GM19455 (cell line): ENCODE measurements at regions not wholly inside any gene's neighbourhood (a gene's known extent, or its start where the extent isn't known, plus 50 kb on each side); places are given as distances from the start of the nearest gene placed in this dataset.
"Not testable (repeated sequence)": the region's sequence is repeated elsewhere in the genome, so short reads cannot be mapped to it uniquely, and the experiment has no call there.

ENCODE experiments used
- ATAC-seq: cut with Tn5 transposase; IDR thresholded peaks from one replicate; pipeline ENCODE4 v1.9.1; 2021; ENCODE audit not compliant: unreplicated experiment

GRCh38 chr1:182331387-182331786 is 60.2 kb downstream of the GLUL start:
- no peak for ATAC-seq

GRCh38 chr1:182330303-182330702 is 61.3 kb downstream of the GLUL start:
- ATAC-seq, result no peak

- no peak for ATAC-seq
Observed at GRCh38 chr1:182329471-182329870, 62.1 kb downstream of the GLUL start.

- no peak for ATAC-seq
Observed at GRCh38 chr1:182328591-182328990, 63.0 kb downstream of the GLUL start.

- ATAC-seq, result no peak
Observed at GRCh38 chr1:182325339-182325738, 66.3 kb downstream of the GLUL start.

- not testable (repeated sequence) for ATAC-seq
Observed at GRCh38 chr1:182321532-182321931, 70.1 kb downstream of the GLUL start.

- no peak for ATAC-seq
Observed at GRCh38 chr1:182317611-182318161, 73.9 kb downstream of the GLUL start.

GRCh38 chr1:182316454-182316853 is 75.1 kb downstream of the GLUL start:
- not testable (repeated sequence) for ATAC-seq

GRCh38 chr1:182315167-182315556 is 76.4 kb downstream of the GLUL start:
- no peak for ATAC-seq

- ATAC-seq, result no peak
Observed at GRCh38 chr1:182309631-182310351, 81.8 kb downstream of the GLUL start.

- no peak for ATAC-seq
Observed at GRCh38 chr1:182308826-182309225, 82.8 kb downstream of the GLUL start.

GRCh38 chr1:182307486-182307885 is 84.1 kb downstream of the GLUL start:
- ATAC-seq, result not testable (repeated sequence)

- no peak for ATAC-seq
Observed at GRCh38 chr1:182305861-182306260, 85.7 kb downstream of the GLUL start.

GRCh38 chr1:182304627-182305026 is 87.0 kb downstream of the GLUL start:
- ATAC-seq, result no peak

- ATAC-seq, result no peak
Observed at GRCh38 chr1:182304218-182304617, 87.4 kb downstream of the GLUL start.

- ATAC-seq, result peak; percentile 88
Observed at GRCh38 chr1:182303778-182304177, 87.8 kb downstream of the GLUL start.

GRCh38 chr1:182301467-182302198 is 90.0 kb downstream of the GLUL start:
- no peak for ATAC-seq

GRCh38 chr1:182301026-182301436 is 90.6 kb downstream of the GLUL start:
- ATAC-seq, result no peak

- ATAC-seq, result no peak
Observed at GRCh38 chr1:182299728-182300616, 91.6 kb downstream of the GLUL start.

- not testable (repeated sequence) for ATAC-seq
Observed at GRCh38 chr1:182299054-182299727, 92.4 kb downstream of the GLUL start.

- ATAC-seq, result no peak
Observed at GRCh38 chr1:182297335-182297734, 94.3 kb downstream of the GLUL start.
